SK-N-SH (cell line): ENCODE measurements at regions not wholly inside any gene's neighbourhood (a gene's known extent, or its start where the extent isn't known, plus 50 kb on each side); places are given as distances from the start of the nearest gene placed in this dataset.

Source experiments
- CTCF ChIP-seq: fragments of 200-600 bp; sonication (generic); IDR thresholded peaks from 2 replicates; pipeline ENCODE4 v1.6.1; 2017; ENCODE audit warnings: antibody characterized with exemption, mild to moderate bottlenecking, moderate library complexity
- EP300 ChIP-seq, 2 experiments: IDR thresholded peaks; 2 replicates each; pipeline versions ENCODE4 v1.4.0 to v1.6.1; 2012; ENCODE audit warnings: borderline replicate concordance in 1 of 2, low read depth in 1 of 2, low read length in 1 of 2
- EZH2phosphoT487 ChIP-seq: fragments of 200-600 bp; sonication (generic); IDR thresholded peaks from 2 replicates; pipeline ENCODE4 v1.6.1; 2017; ENCODE audit warnings: low read depth, mixed run types, mild to moderate bottlenecking, antibody characterized with exemption, moderate library complexity, borderline replicate concordance
- MXI1 ChIP-seq: IDR thresholded peaks from 2 replicates; pipeline ENCODE4 v1.6.1; 2012; ENCODE audit warnings: mild to moderate bottlenecking, low read depth, low read length, improper control_type of control experiment
- NRF1 ChIP-seq: IDR thresholded peaks from 2 replicates; pipeline ENCODE4 v1.6.1; 2012; ENCODE audit warnings: low read depth, mild to moderate bottlenecking, low read length
- POLR2AphosphoS5 ChIP-seq: IDR thresholded peaks from 2 replicates; pipeline ENCODE4 v1.6.1; 2012; ENCODE audit warnings: low read depth, low read length
- SIN3A ChIP-seq: IDR thresholded peaks from 2 replicates; pipeline ENCODE4 v1.6.1; 2012; ENCODE audit warnings: low read depth, mild to moderate bottlenecking, low read length, moderate library complexity, borderline replicate concordance
- SMC3 ChIP-seq: IDR thresholded peaks from 2 replicates; pipeline ENCODE4 v1.6.1; 2012; ENCODE audit warnings: low read depth, low read length, improper control_type of control experiment
- TF ChIP-seq, protein P1 (sequence below): IDR thresholded peaks from 2 replicates; pipeline ENCODE4 v1.4.0; 2012; ENCODE audit warnings: low read depth
- TF ChIP-seq, protein P2 (sequence below): fragments of 150-350 bp; IDR thresholded peaks from 2 replicates; pipeline ENCODE4 v1.6.1; 2017; ENCODE audit warnings: antibody characterized with exemption, low read length, low read depth, borderline replicate concordance

GRCh38 chr12:123100450-123100849, 50.4 kb downstream of the PITPNM2 start:
- TF ChIP-seq CTCF (no peak), POLR2AphosphoS5 (no peak), SMC3 (no peak), EZH2phosphoT487 (no peak), SIN3A (no peak), MXI1 (no peak), EP300 (IDR thresholded peaks at IDR 0.05; ENCODE audit: borderline replicate concordance in 1 of 2, low read depth in 1 of 2, low read length in 1 of 2) (no peak), NRF1 (no peak)
- TF ChIP-seq, protein P1, sequence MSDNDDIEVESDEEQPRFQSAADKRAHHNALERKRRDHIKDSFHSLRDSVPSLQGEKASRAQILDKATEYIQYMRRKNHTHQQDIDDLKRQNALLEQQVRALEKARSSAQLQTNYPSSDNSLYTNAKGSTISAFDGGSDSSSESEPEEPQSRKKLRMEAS = no peak
- TF ChIP-seq, protein P2, sequence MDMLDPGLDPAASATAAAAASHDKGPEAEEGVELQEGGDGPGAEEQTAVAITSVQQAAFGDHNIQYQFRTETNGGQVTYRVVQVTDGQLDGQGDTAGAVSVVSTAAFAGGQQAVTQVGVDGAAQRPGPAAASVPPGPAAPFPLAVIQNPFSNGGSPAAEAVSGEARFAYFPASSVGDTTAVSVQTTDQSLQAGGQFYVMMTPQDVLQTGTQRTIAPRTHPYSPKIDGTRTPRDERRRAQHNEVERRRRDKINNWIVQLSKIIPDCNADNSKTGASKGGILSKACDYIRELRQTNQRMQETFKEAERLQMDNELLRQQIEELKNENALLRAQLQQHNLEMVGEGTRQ = no peak
